Lung (tissue), 11 donors: ENCODE measurements at regions not wholly inside any gene's neighbourhood (a gene's known extent, or its start where the extent isn't known, plus 50 kb on each side); places are given as distances from the start of the nearest gene placed in this dataset.

Experiments used
- ATAC-seq: fragments of 200-7000 bp; cut with Tn5 transposase; one replicate; pipeline ENCODE4 v1.9.1; 2020; ENCODE audit warnings: moderate number of reproducible peaks; ENCODE audit not compliant: insufficient read depth, low FRiP score
- DNase-seq, 3 donors: peaks; one replicate each; pipeline ENCODE4 v3.0.0-alpha.2; 2013 to 2017
- H3K27ac ChIP-seq, 2 donors: one replicate each; pipeline ENCODE4 v1.5.1; 2013; ENCODE audit warnings: mild to moderate bottlenecking in 2 of 2, moderate library complexity in 2 of 2, control low read depth in 1 of 2, inconsistent platforms in 1 of 2, low read depth in 1 of 2, low read length in 1 of 2
- H3K27me3 ChIP-seq, 3 donors: one replicate each; pipeline ENCODE4 v1.5.1; 2013; ENCODE audit warnings: low read length in 2 of 3; ENCODE audit not compliant: control insufficient read depth in 3 of 3, insufficient read depth in 3 of 3
- H3K36me3 ChIP-seq, 4 donors: one replicate each; pipeline ENCODE4 v1.5.1; 2013; ENCODE audit warnings: low read length in 4 of 4, mild to moderate bottlenecking in 1 of 4, moderate library complexity in 1 of 4; ENCODE audit not compliant: control insufficient read depth in 4 of 4, insufficient read depth in 4 of 4
- H3K4me1 ChIP-seq, 5 donors: one replicate each; pipeline ENCODE4 v1.5.1; 2013; ENCODE audit warnings: low read length in 5 of 5, mild to moderate bottlenecking in 2 of 5, moderate library complexity in 1 of 5; ENCODE audit not compliant: control insufficient read depth in 5 of 5, insufficient read depth in 5 of 5
- H3K4me3 ChIP-seq: one replicate; pipeline ENCODE4 v1.5.1; 2013; ENCODE audit warnings: mild to moderate bottlenecking, control low read depth, moderate library complexity
- H3K9ac ChIP-seq, 2 donors: one replicate each; pipeline ENCODE4 v1.5.1; 2013; ENCODE audit warnings: low read length in 2 of 2, control low read depth in 1 of 2; ENCODE audit not compliant: insufficient read depth in 1 of 2
- H3K9me3 ChIP-seq, 4 donors: one replicate each; pipeline ENCODE4 v1.5.1; 2013; ENCODE audit warnings: low read length in 3 of 4, mild to moderate bottlenecking in 1 of 4, moderate library complexity in 1 of 4; ENCODE audit not compliant: control insufficient read depth in 4 of 4, insufficient read depth in 3 of 4
- CTCF ChIP-seq: IDR thresholded peaks from 2 replicates; pipeline ENCODE4 v1.5.1; 2012; ENCODE audit warnings: mild to moderate bottlenecking; ENCODE audit errors: control extremely low read depth, extremely low read depth
- WGBS, 2 donors: extraction: QIAGEN DNeasy Blood & Tissue Kit; methylation state at CpG; one replicate each; pipeline ENCODE4 v1.1.7; 2013; 5-methylcytosine and 5-hydroxymethylcytosine counted together
- donor health status: control.
- donor health status: control.
- donor health status: Bipolar disorder and iron deficiency.
- donor health status: healthy.
- donor health status: DM: yes; HTN: yes; CAD: no.

GRCh38 chr13:78884571-78884970 is 225.6 kb upstream of the OBI1 start:
- no peak for TF ChIP-seq CTCF
- no peaks in the 10 kb centered on the region for H3K36me3 ChIP-seq
- H3K9ac ChIP-seq: no peak overlapping the region
- no peaks in the 10 kb centered on the region for H3K27me3 ChIP-seq
- H3K27ac ChIP-seq: no peak overlapping the region
- H3K4me3 ChIP-seq: no peak overlapping the region
- H3K4me1 ChIP-seq: peaks cover 0 to 19% (median 8%) of the 10 kb centered on the region in 5 donors
- DNase-seq (no peak), ATAC-seq (no peak)
- no peaks in the 10 kb centered on the region for H3K9me3 ChIP-seq

GRCh38 chr13:78881751-78882150 is 222.8 kb upstream of the OBI1 start:
- H3K4me1 ChIP-seq: peaks cover 0 to 19% (median 8%) of the 10 kb centered on the region in 5 donors

DNA sequence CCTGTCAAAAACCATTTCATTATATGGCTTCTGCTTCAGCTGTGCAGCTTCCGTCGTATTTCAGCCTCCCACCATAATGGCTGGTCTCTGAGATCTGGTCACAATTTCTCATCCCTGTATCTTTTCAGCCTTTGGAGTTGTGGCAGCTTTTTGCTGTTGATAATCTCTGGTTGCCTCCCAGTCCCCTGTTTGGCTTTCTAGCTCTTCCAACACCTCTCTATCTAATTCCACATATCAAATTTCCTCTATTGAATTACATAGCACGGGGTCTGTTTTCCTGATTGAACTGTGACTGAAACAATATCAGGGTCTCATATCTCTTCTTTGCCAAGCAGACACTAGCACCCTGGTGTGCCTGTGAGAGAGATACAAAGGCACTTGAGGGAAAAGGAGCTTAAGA is 222.1 kb upstream of the OBI1 start:
- no peak overlapping the region for H3K27ac ChIP-seq
- ATAC-seq: no peak
- peaks cover 0 to 4% (median 0%) of the 10 kb centered on the region in 4 donors for H3K9me3 ChIP-seq
- no peak overlapping the region for H3K9ac ChIP-seq
- no peaks in the 10 kb centered on the region for H3K27me3 ChIP-seq
- WGBS, 2 donors: 61 to 72% methylated on average over 3 of the region's 3 CpGs
- H3K4me3 ChIP-seq: no peak overlapping the region
- H3K4me1 ChIP-seq: peaks cover 0 to 19% (median 8%) of the 10 kb centered on the region in 5 donors
- H3K36me3 ChIP-seq: no peaks in the 10 kb centered on the region
- no peak for DNase-seq
- no peak for TF ChIP-seq CTCF

More at GRCh38 chr13:78881751-78882150, 222.8 kb upstream of the OBI1 start:
- ATAC-seq (no peak), DNase-seq (peak; percentile 82 to 94 (median 92))
- no peak for TF ChIP-seq CTCF
- peaks cover 0 to 4% (median 0%) of the 10 kb centered on the region in 4 donors for H3K9me3 ChIP-seq
- H3K27me3 ChIP-seq: no peaks in the 10 kb centered on the region
- no peak overlapping the region for H3K27ac ChIP-seq
- no peak overlapping the region for H3K4me3 ChIP-seq
- no peak overlapping the region for H3K9ac ChIP-seq
- no peaks in the 10 kb centered on the region for H3K36me3 ChIP-seq

- Histone ChIP-seq H3K27me3 (no peaks in the 10 kb centered on the region), H3K9me3 (peaks cover 0 to 6% (median 0%) of the 10 kb centered on the region in 4 donors), H3K27ac (no peak overlapping the region), H3K4me3 (no peak overlapping the region), H3K4me1 (peaks cover 0 to 16% (median 7%) of the 10 kb centered on the region in 5 donors), H3K36me3 (no peaks in the 10 kb centered on the region), H3K9ac (no peak overlapping the region)
- no peak for TF ChIP-seq CTCF
- DNase-seq: no peak
- no peak for ATAC-seq
- 72 to 91% methylated on average over 1 of the region's 1 CpG for WGBS, 2 donors
Measured at GRCh38 chr13:78876915-78877549, 218.1 kb upstream of the OBI1 start.
